Keratinocyte (primary cell): ENCODE measurements at regions not wholly inside any gene's neighbourhood (a gene's known extent, or its start where the extent isn't known, plus 50 kb on each side); places are given as distances from the start of the nearest gene placed in this dataset.

ENCODE experiments used
- DNase-seq: peaks from one replicate; pipeline ENCODE4 v3.0.0-alpha.2; 2011; ENCODE audit warnings: low read depth, missing footprints, low spot score
- FAIRE-seq: peaks from 2 replicates; lab custom pipeline; 2011; peaks lifted over from hg19 to GRCh38; lab: Jason Lieb, UNC
- H2AFZ ChIP-seq: 2 replicates; pipeline ENCODE4 v1.6.0; 2012; ENCODE audit warnings: low read length, control low read depth, inconsistent platforms; ENCODE audit not compliant: control insufficient read depth
- H3K27ac ChIP-seq: 2 replicates; pipeline ENCODE4 v1.5.1; 2011; ENCODE audit warnings: low read length; ENCODE audit not compliant: control insufficient read depth, insufficient read depth
- H3K27me3 ChIP-seq: 3 replicates; pipeline ENCODE4 v1.6.0; 2011; ENCODE audit warnings: low read length; ENCODE audit not compliant: control insufficient read depth, insufficient read depth; ENCODE audit errors: extremely low read depth
- H3K36me3 ChIP-seq, 2 experiments: 2 replicates in 1 of 2; 3 replicates in 1 of 2; pipeline ENCODE4 v1.5.1; 2011; ENCODE audit warnings: low read length in 2 of 2, mild to moderate bottlenecking in 1 of 2; ENCODE audit not compliant: control insufficient read depth in 2 of 2, insufficient read depth in 2 of 2; ENCODE audit errors: extremely low read depth in 1 of 2
- H3K4me1 ChIP-seq: 3 replicates; pipeline ENCODE4 v1.5.1; 2011; ENCODE audit warnings: low read length; ENCODE audit not compliant: control insufficient read depth, insufficient read depth; ENCODE audit errors: extremely low read depth
- H3K4me2 ChIP-seq: 3 replicates; pipeline ENCODE4 v1.6.0; 2011; ENCODE audit warnings: low read depth, low read length; ENCODE audit not compliant: control insufficient read depth, insufficient read depth; ENCODE audit errors: extremely low read depth
- H3K4me3 ChIP-seq, 3 experiments: fragments of 200-600 bp in 1 of 3; sonication (generic) in 1 of 3; 2 replicates in 2 of 3; 3 replicates in 1 of 3; pipeline ENCODE4 v1.5.1; 2011 to 2016; ENCODE audit warnings: low read length in 3 of 3, mild to moderate bottlenecking in 3 of 3, control low read depth in 2 of 3, inconsistent platforms in 1 of 3, low read depth in 1 of 3, mixed read lengths in 1 of 3, mixed run types in 1 of 3, moderate library complexity in 1 of 3; ENCODE audit not compliant: control insufficient read depth in 2 of 3, insufficient read depth in 2 of 3; ENCODE audit errors: extremely low read depth in 1 of 3
- H3K79me2 ChIP-seq: 2 replicates; pipeline ENCODE4 v1.6.0; 2012; ENCODE audit warnings: low read length; ENCODE audit not compliant: control insufficient read depth, insufficient read depth
- H3K9ac ChIP-seq: 3 replicates; pipeline ENCODE4 v1.6.0; 2011; ENCODE audit warnings: low read length; ENCODE audit not compliant: control insufficient read depth, insufficient read depth; ENCODE audit errors: extremely low read depth
- H3K9me1 ChIP-seq: 3 replicates; pipeline ENCODE4 v1.6.0; 2011; ENCODE audit warnings: low read length; ENCODE audit not compliant: control insufficient read depth, insufficient read depth; ENCODE audit errors: extremely low read depth
- H3K9me3 ChIP-seq: 2 replicates; pipeline ENCODE4 v1.5.1; 2012; ENCODE audit warnings: low read depth, low read length; ENCODE audit not compliant: control insufficient read depth
- H4K20me1 ChIP-seq: 3 replicates; pipeline ENCODE4 v1.6.0; 2011; ENCODE audit warnings: low read length; ENCODE audit not compliant: control insufficient read depth, insufficient read depth; ENCODE audit errors: extremely low read depth
- CTCF ChIP-seq, 3 experiments: IDR thresholded peaks in 1 of 3; conservative IDR thresholded peaks in 1 of 3; optimal IDR thresholded peaks in 1 of 3; 2 replicates in 2 of 3; 3 replicates in 1 of 3; pipeline versions ENCODE3 to v1.5.1; 2011; ENCODE audit warnings: low read length in 3 of 3, mild to moderate bottlenecking in 3 of 3, moderate library complexity in 2 of 3, control low read depth in 1 of 3, inconsistent platforms in 1 of 3; ENCODE audit not compliant: insufficient read depth in 2 of 3; ENCODE audit errors: extremely low read depth in 1 of 3
- EZH2 ChIP-seq: IDR thresholded peaks from one replicate; pipeline ENCODE4 v1.6.1; 2012; ENCODE audit warnings: inconsistent platforms, mild to moderate bottlenecking, low read length, moderate library complexity
- dilution Hi-C: fragments of 300-500 bp; cut with MboI; formaldehyde crosslinking; loops from one replicate; pipeline ENCODE4 v1.7.0; 2020; ENCODE audit warnings: low sequenced_read_pairs; ENCODE audit not compliant: extremely low pct_ligation_motif_present

- no peaks in the 10 kb centered on the region for H3K9me1 ChIP-seq
- no peak for DNase-seq
- TF ChIP-seq CTCF (optimal IDR thresholded peaks at IDR 0.05 in 1 of 3, IDR thresholded peaks at IDR 0.05 in 1 of 3, conservative IDR thresholded peaks at IDR 0.05 in 1 of 3; ENCODE audit: extremely low read depth in 1 of 3, insufficient read depth in 2 of 3, low read length in 3 of 3) = no peak
- no peak for TF ChIP-seq EZH2
- H3K4me3 ChIP-seq = no peak overlapping the region
- dilution Hi-C loops = no loop called here
- no peak overlapping the region for H2AFZ ChIP-seq
- no peak overlapping the region for H3K27ac ChIP-seq
- no peaks in the 10 kb centered on the region for H3K4me1 ChIP-seq
- no peaks in the 10 kb centered on the region for H3K9me3 ChIP-seq
- H3K4me2 ChIP-seq = no peak overlapping the region
- H3K79me2 ChIP-seq = no peaks in the 10 kb centered on the region
- H3K36me3 ChIP-seq = no peaks in the 10 kb centered on the region
- H4K20me1 ChIP-seq = no peaks in the 10 kb centered on the region
- H3K9ac ChIP-seq = no peak overlapping the region
- H3K27me3 ChIP-seq = no peaks in the 10 kb centered on the region
- peak; percentile 79 for FAIRE-seq
These were observed 77.5 kb upstream of the KRAS start for GRCh38 chr12:25328072-25328712.

- Histone ChIP-seq H3K79me2 (no peaks in the 10 kb centered on the region), H3K36me3 (no peaks in the 10 kb centered on the region), H3K4me3 (no peak overlapping the region), H2AFZ (no peak overlapping the region), H3K27ac (no peak overlapping the region), H3K9me1 (no peaks in the 10 kb centered on the region), H3K27me3 (no peaks in the 10 kb centered on the region), H3K9me3 (no peaks in the 10 kb centered on the region), H3K4me1 (no peaks in the 10 kb centered on the region), H4K20me1 (no peaks in the 10 kb centered on the region), H3K4me2 (no peak overlapping the region), H3K9ac (no peak overlapping the region)
- no peak for DNase-seq
- TF ChIP-seq CTCF (optimal IDR thresholded peaks at IDR 0.05 in 1 of 3, IDR thresholded peaks at IDR 0.05 in 1 of 3, conservative IDR thresholded peaks at IDR 0.05 in 1 of 3; ENCODE audit: extremely low read depth in 1 of 3, insufficient read depth in 2 of 3, low read length in 3 of 3) = no peak
- TF ChIP-seq EZH2 = no peak
- dilution Hi-C loops = no loop called here
- FAIRE-seq = no peak
These were observed 76.6 kb upstream of the KRAS start for GRCh38 chr12:25327321-25327720.
